A673 (cell line): ENCODE measurements at regions not wholly inside any gene's neighbourhood (a gene's known extent, or its start where the extent isn't known, plus 50 kb on each side); places are given as distances from the start of the nearest gene placed in this dataset.

Experiments used
- BruUV-seq: library from RNA; stranded (reverse); fragments of 400-500 nt; replicated peaks from 2 replicates; lab custom pipeline; 2021; lab: Mats Ljungman, UMichigan
- CTCF ChIA-PET: fragments of 300-600 bp; sonication (Branson Sonifier 250); formaldehyde crosslinking; loops from one replicate; lab custom pipeline; 2022; ENCODE audit warnings: antibody characterized with exemption; lab: Charles Lee
- POLR2A ChIA-PET: fragments of 300-600 bp; sonication (Branson Sonifier 250); formaldehyde crosslinking; loops from one replicate; lab custom pipeline; 2022; ENCODE audit warnings: antibody characterized with exemption; ENCODE audit not compliant: low non-redundant PET; lab: Charles Lee
- DNase-seq: peaks from one replicate; pipeline ENCODE4 v3.0.0-alpha.2; 2015; ENCODE audit warnings: low spot score
- H3K27ac ChIP-seq: fragments of 200-600 bp; sonication (generic); 2 replicates; pipeline ENCODE4 v1.5.1; 2016; ENCODE audit warnings: mixed run types, low read depth, mild to moderate bottlenecking, mixed read lengths, antibody characterized with exemption, low read length; ENCODE audit not compliant: poor library complexity, severe bottlenecking
- H3K27me3 ChIP-seq: fragments of 200-600 bp; sonication (generic); replicated peaks from 2 replicates; pipeline ENCODE4 v1.6.1; 2017; ENCODE audit warnings: mixed run types, low read depth, mild to moderate bottlenecking, mixed read lengths, antibody characterized with exemption, low read length; ENCODE audit not compliant: insufficient read depth, poor library complexity
- H3K36me3 ChIP-seq: fragments of 200-600 bp; sonication (generic); 2 replicates; pipeline ENCODE4 v1.6.1; 2016; ENCODE audit warnings: mixed run types, mild to moderate bottlenecking, mixed read lengths, antibody characterized with exemption, low read length; ENCODE audit not compliant: insufficient read depth, poor library complexity, severe bottlenecking
- H3K4me1 ChIP-seq: fragments of 200-600 bp; sonication (generic); 2 replicates; pipeline ENCODE4 v1.6.1; 2017; ENCODE audit warnings: mixed run types, mild to moderate bottlenecking, mixed read lengths, antibody characterized with exemption, low read length; ENCODE audit not compliant: insufficient read depth, poor library complexity, severe bottlenecking
- H3K4me3 ChIP-seq: fragments of 200-600 bp; sonication (generic); 2 replicates; pipeline ENCODE4 v1.5.1; 2016; ENCODE audit warnings: low read depth, mixed run types, mild to moderate bottlenecking, mixed read lengths, low read length; ENCODE audit not compliant: poor library complexity, severe bottlenecking
- H3K9me3 ChIP-seq: fragments of 200-600 bp; sonication (generic); 2 replicates; pipeline ENCODE4 v1.6.1; 2016; ENCODE audit warnings: mixed run types, low read depth, mild to moderate bottlenecking, mixed read lengths, antibody characterized with exemption, low read length; ENCODE audit not compliant: poor library complexity, severe bottlenecking
- CTCF ChIP-seq: fragments of 300-800, 200-600 bp; sonication (generic); conservative IDR thresholded peaks from 2 replicates; pipeline ENCODE4 v1.5.1; 2017; ENCODE audit warnings: low read depth, mild to moderate bottlenecking, antibody characterized with exemption, low read length, moderate library complexity, mixed read lengths
- EZH2 ChIP-seq: fragments of 200-600 bp; sonication (generic); IDR thresholded peaks from 2 replicates; pipeline ENCODE4 v1.6.1; 2017; ENCODE audit warnings: borderline replicate concordance, low read depth, mild to moderate bottlenecking, mixed read lengths, antibody characterized with exemption, low read length; ENCODE audit not compliant: poor library complexity, severe bottlenecking
- intact Hi-C: fragments of 100-400 bp; cut with micrococcal nuclease; formaldehyde crosslinking; loops from one replicate; pipeline ENCODE4 v1.10.0; 2022; ENCODE audit not compliant: unreplicated experiment

- Histone ChIP-seq H3K4me1 (peaks cover 22% of the 10 kb centered on the region), H3K4me3 (no peak overlapping the region), H3K9me3 (peaks cover 9% of the 10 kb centered on the region), H3K27me3 (no peaks in the 10 kb centered on the region), H3K27ac (peak overlapping the region; percentile 68), H3K36me3 (no peaks in the 10 kb centered on the region)
- peak; percentile 70 for DNase-seq
- no TSS peak for BruUV-seq
- TF ChIP-seq CTCF (no peak), EZH2 (no peak)
- ChIA-PET CTCF (no interaction called here), POLR2A (no interaction called here)
- intact Hi-C loops = no loop called here
These were observed 478.5 kb upstream of the SALL1 start for GRCh38 chr16:51629576-51629975.

- BruUV-seq = no TSS peak
- H3K27ac ChIP-seq = peak overlapping the region; percentile 72
- H3K36me3 ChIP-seq = no peaks in the 10 kb centered on the region
- peaks cover 24% of the 10 kb centered on the region for H3K4me1 ChIP-seq
- CTCF ChIA-PET = interaction anchor here (0.5 kb wide), 1 partner anchor 207 kb away, joined by 3 read pairs; no protein-coding TSS in a partner anchor
- peaks cover 9% of the 10 kb centered on the region for H3K9me3 ChIP-seq
- no peak overlapping the region for H3K4me3 ChIP-seq
- intact Hi-C loops = loop anchor here (5.0 kb wide), 1 partner anchor 192 kb away; no protein-coding TSS in a partner anchor
- no peak for TF ChIP-seq CTCF
- no peak for TF ChIP-seq EZH2
- POLR2A ChIA-PET = no interaction called here
- H3K27me3 ChIP-seq = no peaks in the 10 kb centered on the region
- DNase-seq = peak; percentile 93
These were observed 473.2 kb upstream of the SALL1 start for GRCh38 chr16:51624080-51624775.

- Histone ChIP-seq H3K36me3 (no peaks in the 10 kb centered on the region), H3K4me3 (no peak overlapping the region), H3K27ac (no peak overlapping the region), H3K9me3 (no peaks in the 10 kb centered on the region), H3K27me3 (no peaks in the 10 kb centered on the region), H3K4me1 (peaks cover 21% of the 10 kb centered on the region)
- POLR2A ChIA-PET = no interaction called here
- CTCF ChIA-PET = no interaction called here
- TF ChIP-seq EZH2 (no peak), CTCF (no peak)
- peak; percentile 49 for DNase-seq
- intact Hi-C loops = loop anchor here (5.0 kb wide), 1 partner anchor 189 kb away; no protein-coding TSS in a partner anchor
- BruUV-seq = no TSS peak
These were observed 470.5 kb upstream of the SALL1 start for GRCh38 chr16:51621610-51622009.
